K562 (cell line): ENCODE measurements at regions not wholly inside any gene's neighbourhood (a gene's known extent, or its start where the extent isn't known, plus 50 kb on each side); places are given as distances from the start of the nearest gene placed in this dataset.

Experiments
- ATAC-seq: fragments of 200-7000 bp; cut with Tn5 transposase; 3 replicates; pipeline ENCODE4 v1.9.1; 2020; ENCODE audit warnings: moderate library complexity
- BruUV-seq: library from RNA; stranded (reverse); fragments of 400-500 nt; replicated peaks from 2 replicates; lab custom pipeline; 2021; lab: Mats Ljungman, UMichigan
- CTCF ChIA-PET: fragments of 300-600 bp; formaldehyde crosslinking; extraction: SDS; loops from one replicate; lab custom pipeline; 2021; ENCODE audit warnings: low intra/inter-chr PET ratio; lab: Yijun Ruan, JAX
- POLR2A ChIA-PET: fragments of 300-600, 350-650 bp; sonication (Branson Sonifier 250); formaldehyde crosslinking; extraction: SDS; loops from one replicate; lab custom pipeline; 2021; ENCODE audit warnings: antibody characterized with exemption, inconsistent platforms; lab: Yijun Ruan, JAX
- DNase-seq, 4 experiments: peaks; one replicate each; pipeline versions ENCODE4 v3.0.0 to v3.0.0-alpha.2; 2011 to 2018; ENCODE audit warnings: low spot score in 3 of 4, mixed read lengths in 3 of 4; ENCODE audit errors: extremely low read depth in 1 of 4
- FAIRE-seq: peaks from 2 replicates; lab custom pipeline; 2011; peaks lifted over from hg19 to GRCh38; lab: Jason Lieb, UNC
- H2AFZ ChIP-seq: 2 replicates; pipeline ENCODE4 v1.6.0; 2011; ENCODE audit warnings: low read depth, low read length, control low read depth, inconsistent platforms
- H3K27ac ChIP-seq: fragments of 200-600 bp; 3 replicates; pipeline ENCODE4 v1.8.0; 2011; ENCODE audit warnings: low read depth, mild to moderate bottlenecking, control low read depth, inconsistent platforms, low read length, moderate library complexity, mixed read lengths; ENCODE audit errors: extremely low read depth
- H3K27me3 ChIP-seq, 2 experiments: fragments of 300-600 bp in 1 of 2; 2 replicates in 1 of 2; 3 replicates in 1 of 2; pipeline versions ENCODE4 v1.6.0 to v1.8.0; 2011; ENCODE audit warnings: inconsistent platforms in 2 of 2, low read length in 2 of 2, mild to moderate bottlenecking in 1 of 2, mixed read lengths in 1 of 2, moderate library complexity in 1 of 2; ENCODE audit not compliant: control insufficient read depth in 2 of 2, insufficient read depth in 2 of 2
- H3K36me3 ChIP-seq: fragments of 300-600 bp; 3 replicates; pipeline ENCODE4 v1.8.0; 2011; ENCODE audit warnings: mild to moderate bottlenecking, low read length, inconsistent platforms; ENCODE audit not compliant: control insufficient read depth, insufficient read depth
- H3K4me1 ChIP-seq, 2 experiments: fragments of 200-600 bp in 1 of 2; replicated peaks in 1 of 2; 2 replicates in 1 of 2; 3 replicates in 1 of 2; pipeline versions ENCODE4 v1.5.1 to v1.8.0; 2011; ENCODE audit warnings: inconsistent platforms in 2 of 2, low read length in 2 of 2, mild to moderate bottlenecking in 1 of 2, mixed read lengths in 1 of 2, moderate library complexity in 1 of 2; ENCODE audit not compliant: control insufficient read depth in 2 of 2, insufficient read depth in 2 of 2
- H3K4me2 ChIP-seq: 2 replicates; pipeline ENCODE4 v1.6.1; 2011; ENCODE audit warnings: low read length, control low read depth, inconsistent platforms, mixed read lengths; ENCODE audit not compliant: insufficient read depth
- H3K4me3 ChIP-seq: fragments of 200-600 bp; sonication (generic), shearing (Covaris generic); 2 replicates; pipeline ENCODE4 v1.5.1; 2016; ENCODE audit warnings: control low read depth, inconsistent platforms
- H3K79me2 ChIP-seq: fragments of 200-600 bp; 3 replicates; pipeline ENCODE4 v1.8.0; 2011; ENCODE audit warnings: low read length, inconsistent platforms; ENCODE audit not compliant: control insufficient read depth, insufficient read depth
- H3K9ac ChIP-seq, 2 experiments: 2 replicates each; pipeline versions ENCODE4 v1.6.0 to v1.6.1; 2011; ENCODE audit warnings: low read depth in 2 of 2, low read length in 2 of 2, control low read depth in 1 of 2, inconsistent platforms in 1 of 2, mild to moderate bottlenecking in 1 of 2, mixed read lengths in 1 of 2; ENCODE audit not compliant: insufficient read depth in 1 of 2
- H3K9me1 ChIP-seq: one replicate; pipeline ENCODE4 v1.6.0; 2011; ENCODE audit warnings: inconsistent platforms, mild to moderate bottlenecking, low read length, moderate library complexity; ENCODE audit not compliant: control insufficient read depth, insufficient read depth
- H3K9me3 ChIP-seq: replicated peaks from 2 replicates; pipeline ENCODE4 v1.5.1; 2011; ENCODE audit warnings: low read depth, low read length, inconsistent platforms; ENCODE audit not compliant: control insufficient read depth, insufficient read depth
- H4K20me1 ChIP-seq: replicated peaks from 2 replicates; pipeline ENCODE4 v1.6.1; 2011; ENCODE audit warnings: low read length, inconsistent platforms, mixed read lengths; ENCODE audit not compliant: control insufficient read depth, insufficient read depth
- ARID3B ChIP-seq: fragments of 250-450 bp; sonication (Bioruptor Pico); IDR thresholded peaks from 2 replicates; pipeline ENCODE4 v1.4.0; 2020; ENCODE audit warnings: borderline replicate concordance
- BCOR ChIP-seq: fragments of 450-650 bp; IDR thresholded peaks from 2 replicates; pipeline ENCODE4 v1.6.1; 2016
- CCAR2 ChIP-seq: fragments of 200-400 bp; formaldehyde crosslinking; IDR thresholded peaks from 2 replicates; pipeline ENCODE4 v1.6.1; 2017; ENCODE audit warnings: mild to moderate bottlenecking, low read depth, low read length
- CHCHD3 ChIP-seq: fragments of 250-450 bp; sonication (Bioruptor Pico); IDR thresholded peaks from 2 replicates; pipeline ENCODE4 v2.1.2; 2022; ENCODE audit warnings: mild to moderate bottlenecking
- DLX4 ChIP-seq: fragments of 250-450 bp; sonication (Bioruptor Pico); IDR thresholded peaks from 2 replicates; pipeline ENCODE4 v1.6.1; 2021; ENCODE audit warnings: mild to moderate bottlenecking
- DMBX1 ChIP-seq: fragments of 250-450 bp; sonication (Bioruptor Pico); IDR thresholded peaks from 2 replicates; pipeline ENCODE4 v1.8.0; 2022; ENCODE audit warnings: inconsistent platforms, mild to moderate bottlenecking, moderate library complexity, borderline replicate concordance
- E2F3 ChIP-seq: fragments of 250-450 bp; sonication (Bioruptor Pico); IDR thresholded peaks from 2 replicates; pipeline ENCODE4 v1.4.0; 2020; ENCODE audit warnings: mild to moderate bottlenecking
- E2F4 ChIP-seq: sonication (generic); formaldehyde crosslinking; IDR thresholded peaks from 2 replicates; pipeline ENCODE4 v1.8.0; 2022; ENCODE audit warnings: mild to moderate bottlenecking, low read depth, missing genetic modification reagents
- HMBOX1 ChIP-seq: sonication (generic); IDR thresholded peaks from 2 replicates; pipeline ENCODE4 v1.6.1; 2016
- HNRNPLL ChIP-seq: fragments of 200-400 bp; formaldehyde crosslinking; IDR thresholded peaks from 2 replicates; pipeline ENCODE4 v1.6.1; 2017; ENCODE audit warnings: low read length, low read depth, mild to moderate bottlenecking; ENCODE audit not compliant: poor library complexity, severe bottlenecking
- LCOR ChIP-seq: sonication (generic); formaldehyde crosslinking; IDR thresholded peaks from 2 replicates; pipeline ENCODE4 v1.8.0; 2022; ENCODE audit warnings: mild to moderate bottlenecking, missing genetic modification reagents
- NCOR1 ChIP-seq: fragments of 450-650 bp; IDR thresholded peaks from 2 replicates; pipeline ENCODE4 v1.6.1; 2016; ENCODE audit warnings: mild to moderate bottlenecking, moderate library complexity
- NR0B1 ChIP-seq: fragments of 450-650 bp; IDR thresholded peaks from one replicate; pipeline ENCODE4 v1.6.1; 2018; ENCODE audit warnings: mild to moderate bottlenecking, moderate library complexity; ENCODE audit not compliant: partially characterized antibody
- POU5F1 ChIP-seq: fragments of 150-350 bp; IDR thresholded peaks from 2 replicates; pipeline ENCODE4 v1.6.1; 2014; ENCODE audit warnings: borderline replicate concordance, low read length, low read depth, mild to moderate bottlenecking; ENCODE audit not compliant: partially characterized antibody
- RBM39 ChIP-seq: fragments of 200-400 bp; formaldehyde crosslinking; optimal IDR thresholded peaks from 2 replicates; pipeline ENCODE3; 2018; ENCODE audit warnings: low read depth, low read length
- TRIM28 ChIP-seq: fragments of 450-650 bp; IDR thresholded peaks from 2 replicates; pipeline ENCODE4 v1.6.1; 2017
- ZNF24 ChIP-seq: fragments of 450-650 bp; IDR thresholded peaks from 2 replicates; pipeline ENCODE4 v1.6.1; 2016
- ZNF436 ChIP-seq: fragments of 250-450, 450-650 bp; sonication (Bioruptor Pico); formaldehyde crosslinking; IDR thresholded peaks from 2 replicates; pipeline ENCODE4 v1.7.0; 2020; ENCODE audit warnings: mild to moderate bottlenecking
- WGBS: fragments of 100-300 bp; shearing (Covaris generic); methylation state at CpG from one replicate; pipeline ENCODE4 v1.1.6; 2016; ENCODE audit warnings: low coverage, mixed read lengths; ENCODE audit not compliant: insufficient coverage; ENCODE audit errors: missing lambda C conversion rate; 5-methylcytosine and 5-hydroxymethylcytosine counted together
- in situ Hi-C: fragments of 300-500 bp; cut with MboI; formaldehyde crosslinking; loops from 4 replicates; pipeline ENCODE4 v1.15.0; 2018; ENCODE audit warnings: inconsistent platforms, mixed read lengths
- intact Hi-C: fragments of 100-400 bp; cut with micrococcal nuclease; formaldehyde crosslinking; loops from 2 replicates; pipeline ENCODE4 v1.14.2; 2022

- TF ChIP-seq HNRNPLL (no peak), CCAR2 (no peak), DLX4 (CRISPR knock-in tag) (no peak), CHCHD3 (CRISPR knock-in tag) (no peak), NCOR1 (no peak), E2F3 (CRISPR knock-in tag) (no peak), TRIM28 (no peak)
These were observed 192.7 kb downstream of the SMC2 start (continued) for GRCh38 chr9:104286799-104287198.

GRCh38 chr9:104287253-104287878, 193.3 kb downstream of the SMC2 start:
- no peak for FAIRE-seq
- Histone ChIP-seq H3K4me2 (no peak overlapping the region), H3K27me3 (no peaks in the 10 kb centered on the region), H3K36me3 (no peaks in the 10 kb centered on the region), H3K27ac (no peak overlapping the region), H2AFZ (no peak overlapping the region), H3K79me2 (no peaks in the 10 kb centered on the region), H3K9ac (no peak overlapping the region), H4K20me1 (no peaks in the 10 kb centered on the region), H3K4me3 (no peak overlapping the region), H3K9me3 (no peaks in the 10 kb centered on the region), H3K9me1 (no peaks in the 10 kb centered on the region), H3K4me1 (no peaks in the 10 kb centered on the region)
- ChIA-PET POLR2A (no interaction called here), CTCF (no interaction called here)
- 1% methylated on average over 5 of the region's 5 CpGs for WGBS
- no TSS peak for BruUV-seq
- in situ Hi-C loops: no loop called here
- intact Hi-C loops: no loop called here
- no peak for DNase-seq
- no peak for ATAC-seq
- TF ChIP-seq HMBOX1 (no peak), E2F4 (CRISPR knock-in tag) (no peak), RBM39 (no peak), ARID3B (CRISPR knock-in tag) (no peak), DMBX1 (CRISPR knock-in tag) (no peak), NR0B1 (no peak), ZNF436 (CRISPR knock-in tag) (no peak), LCOR (CRISPR knock-in tag) (no peak), ZNF24 (no peak), POU5F1 (no peak), BCOR (no peak)
